Endothelial cell (in vitro differentiated cells): ENCODE measurements at regions not wholly inside any gene's neighbourhood (a gene's known extent, or its start where the extent isn't known, plus 50 kb on each side); places are given as distances from the start of the nearest gene placed in this dataset.

ENCODE experiments used
- DNase-seq: peaks from one replicate; pipeline ENCODE4 v3.0.0; 2021; ENCODE audit warnings: low spot score
- H3K27ac Mint-ChIP-seq: one replicate; pipeline ENCODE4 v1.8.0; 2021; ENCODE audit warnings: mixed read lengths, inconsistent platforms; ENCODE audit not compliant: unreplicated experiment
- H3K27me3 Mint-ChIP-seq: one replicate; pipeline ENCODE4 v1.8.0; 2021; ENCODE audit warnings: mild to moderate bottlenecking, moderate library complexity, mixed read lengths, inconsistent platforms; ENCODE audit not compliant: unreplicated experiment
- H3K36me3 Mint-ChIP-seq: one replicate; pipeline ENCODE4 v1.8.0; 2021; ENCODE audit warnings: mild to moderate bottlenecking, low read depth, mixed read lengths, inconsistent platforms; ENCODE audit not compliant: unreplicated experiment
- H3K4me1 Mint-ChIP-seq: one replicate; pipeline ENCODE4 v1.8.0; 2021; ENCODE audit warnings: mild to moderate bottlenecking, mixed read lengths, inconsistent platforms; ENCODE audit not compliant: unreplicated experiment
- H3K4me3 Mint-ChIP-seq: one replicate; pipeline ENCODE4 v1.8.0; 2021; ENCODE audit warnings: mild to moderate bottlenecking, mixed read lengths, inconsistent platforms; ENCODE audit not compliant: unreplicated experiment
- H3K9me3 Mint-ChIP-seq: one replicate; pipeline ENCODE4 v1.8.0; 2021; ENCODE audit warnings: mixed read lengths, inconsistent platforms; ENCODE audit not compliant: unreplicated experiment
- CTCF ChIP-seq: fragments of 200-600 bp; sonication (generic); IDR thresholded peaks from one replicate; pipeline ENCODE4 v1.5.0; 2021; ENCODE audit warnings: antibody characterized with exemption; ENCODE audit not compliant: unreplicated experiment

GRCh38 chr18:11533942-11534496 lies 75.4 kb upstream of the SLC35G4 start:
- Mint-ChIP-seq H3K27me3 (peaks cover 5% of the 10 kb centered on the region), H3K27ac (no peak overlapping the region), H3K9me3 (no peaks in the 10 kb centered on the region), H3K4me3 (no peak overlapping the region), H3K36me3 (peaks cover 4% of the 10 kb centered on the region), H3K4me1 (no peaks in the 10 kb centered on the region)
- DNase-seq: no peak
- no peak for TF ChIP-seq CTCF

DNA sequence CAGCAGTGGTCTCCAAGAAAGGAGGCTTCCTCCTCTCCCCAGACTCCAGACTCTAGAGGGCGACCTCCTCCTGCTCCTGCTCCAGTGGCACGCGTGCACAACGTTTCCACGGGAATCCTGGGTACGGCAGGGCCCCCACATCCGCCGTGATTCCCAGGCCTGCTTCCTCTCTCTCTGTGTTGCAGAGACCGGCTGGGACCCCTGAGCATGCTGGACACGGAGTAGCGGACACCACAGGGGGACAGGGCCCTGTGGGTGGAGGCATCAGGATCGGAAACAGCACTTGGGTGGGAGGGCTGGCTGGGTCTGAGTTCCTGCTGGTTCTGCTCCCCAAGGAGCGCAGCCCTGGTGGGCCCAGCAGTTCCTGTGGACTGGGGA lies 75.9 kb upstream of the SLC35G4 start:
- Mint-ChIP-seq H3K36me3 (peaks cover 4% of the 10 kb centered on the region), H3K27me3 (peaks cover 5% of the 10 kb centered on the region), H3K4me1 (no peaks in the 10 kb centered on the region), H3K27ac (no peak overlapping the region), H3K4me3 (no peak overlapping the region), H3K9me3 (no peaks in the 10 kb centered on the region)
- DNase-seq: no peak
- TF ChIP-seq CTCF: no peak

DNA sequence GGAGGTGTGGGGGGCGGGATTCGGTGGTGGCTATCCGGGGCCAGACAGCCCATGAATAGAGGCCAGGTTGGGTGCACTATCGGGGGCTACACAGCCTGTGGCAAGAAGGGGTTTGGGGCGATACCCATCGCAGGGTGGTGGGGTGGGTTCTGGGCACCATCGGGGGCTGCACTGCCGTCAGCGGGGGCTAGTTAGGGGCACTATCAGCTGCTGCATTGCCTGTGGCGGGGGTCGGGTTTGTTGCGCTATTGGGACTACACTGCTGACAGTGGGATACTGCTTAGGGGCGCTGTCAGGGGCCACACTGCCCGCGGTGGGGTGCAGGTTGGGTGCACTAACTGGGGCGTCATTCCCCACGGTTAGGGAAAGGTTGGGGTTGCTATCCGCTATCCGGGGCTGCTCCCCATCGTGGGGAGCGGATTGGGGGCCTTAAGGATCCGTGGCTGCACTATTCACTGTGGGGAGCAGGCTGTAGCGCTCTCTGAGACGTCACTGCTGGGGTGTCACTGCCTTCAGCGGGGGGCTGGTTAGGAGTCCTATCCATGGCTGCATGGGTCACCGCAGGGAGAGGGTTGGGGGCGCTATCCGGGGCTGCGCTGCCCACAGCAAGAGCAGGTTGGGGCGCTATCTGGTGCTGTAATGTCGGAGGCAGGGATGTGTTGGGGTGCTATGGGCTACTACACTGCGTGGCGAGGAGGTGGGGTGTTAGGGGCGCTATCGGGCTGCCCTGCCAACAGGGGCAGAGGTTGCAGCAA lies 76.5 kb upstream of the SLC35G4 start:
- Mint-ChIP-seq H3K36me3 (peaks cover 4% of the 10 kb centered on the region), H3K4me3 (no peak overlapping the region), H3K27me3 (peaks cover 5% of the 10 kb centered on the region), H3K27ac (no peak overlapping the region), H3K4me1 (no peaks in the 10 kb centered on the region), H3K9me3 (no peaks in the 10 kb centered on the region)
- no peak for DNase-seq
- no peak for TF ChIP-seq CTCF

DNA sequence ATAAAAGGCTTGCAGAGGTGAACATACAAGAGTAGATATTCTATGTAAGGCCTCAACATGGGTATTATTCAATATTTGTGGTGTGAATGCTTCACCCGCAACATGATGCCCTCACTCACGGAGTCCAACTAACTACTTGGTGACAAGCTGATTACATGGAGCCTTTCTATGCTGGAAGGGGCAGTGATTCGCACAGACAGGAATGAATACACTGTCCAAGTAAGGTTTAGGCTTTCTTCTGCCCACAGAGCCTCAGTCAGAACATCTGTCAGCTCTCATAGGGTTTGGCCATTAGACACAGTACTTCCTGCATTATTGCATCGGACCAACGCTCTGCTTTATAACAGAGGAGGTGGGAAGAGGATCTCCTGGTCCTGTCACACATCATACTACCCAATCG lies 80.3 kb upstream of the SLC35G4 start:
- no peak for DNase-seq

More for the DNA sequence above, 80.3 kb upstream of the SLC35G4 start:
- H3K36me3 Mint-ChIP-seq: peaks cover 4% of the 10 kb centered on the region
- no peaks in the 10 kb centered on the region for H3K4me1 Mint-ChIP-seq
- H3K27me3 Mint-ChIP-seq: peaks cover 5% of the 10 kb centered on the region
- H3K27ac Mint-ChIP-seq: no peak overlapping the region
- no peak overlapping the region for H3K4me3 Mint-ChIP-seq
- TF ChIP-seq CTCF: no peak
- H3K9me3 Mint-ChIP-seq: no peaks in the 10 kb centered on the region
